Hepatocyte (in vitro differentiated cells): ENCODE measurements at regions not wholly inside any gene's neighbourhood (a gene's known extent, or its start where the extent isn't known, plus 50 kb on each side); places are given as distances from the start of the nearest gene placed in this dataset.

Source experiments
- CTCF ChIP-seq: fragments of 200-600 bp; sonication (generic); IDR thresholded peaks from 2 replicates; pipeline ENCODE4 v1.5.1; 2016; ENCODE audit warnings: antibody characterized with exemption, mild to moderate bottlenecking; ENCODE audit not compliant: poor library complexity
- EZH2phosphoT487 ChIP-seq: fragments of 200-600 bp; sonication (generic); IDR thresholded peaks from one replicate; pipeline ENCODE4 v1.6.1; 2018; ENCODE audit warnings: antibody characterized with exemption, mild to moderate bottlenecking, low read depth, moderate library complexity; ENCODE audit not compliant: unreplicated experiment, severe bottlenecking

DNA sequence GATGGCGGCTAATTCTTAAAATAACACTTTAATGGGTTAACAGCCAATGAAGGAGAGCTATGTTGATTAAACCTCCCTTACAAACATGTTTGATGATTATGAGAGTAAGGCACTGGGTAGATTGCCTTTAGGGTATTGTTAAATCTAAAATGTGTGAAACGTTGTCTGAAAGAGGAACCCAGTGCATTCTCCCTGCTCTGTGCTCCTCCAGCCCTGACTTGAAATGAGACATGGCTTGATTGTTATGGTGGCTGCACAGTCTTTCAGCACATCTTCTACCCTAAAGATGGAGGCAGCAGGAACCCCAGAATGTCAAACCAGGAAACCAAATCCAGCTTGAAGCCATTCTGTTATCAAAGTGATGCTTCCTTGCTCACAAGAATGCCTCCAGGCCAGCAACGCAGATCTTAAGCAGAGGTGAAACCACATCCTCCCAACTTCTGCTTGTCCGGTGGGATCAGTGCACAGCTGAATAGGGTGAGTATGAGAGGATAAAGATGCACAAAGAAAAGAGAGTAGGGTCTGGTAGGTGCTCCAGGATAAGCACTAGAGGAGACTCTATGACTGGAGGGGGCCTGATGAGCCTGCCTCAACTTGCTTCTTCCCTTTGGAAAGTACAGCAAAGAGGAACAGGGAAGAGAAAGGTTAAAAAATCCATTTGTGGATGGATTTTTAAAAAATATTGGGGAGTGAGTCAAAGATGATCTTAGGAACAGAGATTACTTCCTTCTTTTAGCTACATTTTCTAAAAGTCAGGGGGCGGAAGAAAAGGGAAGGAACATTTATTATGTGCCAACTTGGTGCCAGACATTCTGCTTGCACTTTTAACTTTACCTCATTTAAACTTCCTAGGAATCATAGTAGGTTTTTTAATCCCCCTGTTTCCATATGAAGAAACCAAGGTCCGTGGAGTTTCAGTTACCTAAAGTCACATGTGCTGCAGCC is 523.0 kb downstream of the TXNL1 start:
- no peak for TF ChIP-seq CTCF
- no peak for TF ChIP-seq EZH2phosphoT487
